Activated T-cell treated with anti-CD3 and anti-CD28 coated beads for 24 hours (primary cell): ENCODE measurements at regions not wholly inside any gene's neighbourhood (a gene's known extent, or its start where the extent isn't known, plus 50 kb on each side); places are given as distances from the start of the nearest gene placed in this dataset.

ENCODE experiments used
- DNase-seq: peaks from one replicate; pipeline ENCODE4 v3.0.0-alpha.2; 2020; ENCODE audit warnings: low read depth

DNA sequence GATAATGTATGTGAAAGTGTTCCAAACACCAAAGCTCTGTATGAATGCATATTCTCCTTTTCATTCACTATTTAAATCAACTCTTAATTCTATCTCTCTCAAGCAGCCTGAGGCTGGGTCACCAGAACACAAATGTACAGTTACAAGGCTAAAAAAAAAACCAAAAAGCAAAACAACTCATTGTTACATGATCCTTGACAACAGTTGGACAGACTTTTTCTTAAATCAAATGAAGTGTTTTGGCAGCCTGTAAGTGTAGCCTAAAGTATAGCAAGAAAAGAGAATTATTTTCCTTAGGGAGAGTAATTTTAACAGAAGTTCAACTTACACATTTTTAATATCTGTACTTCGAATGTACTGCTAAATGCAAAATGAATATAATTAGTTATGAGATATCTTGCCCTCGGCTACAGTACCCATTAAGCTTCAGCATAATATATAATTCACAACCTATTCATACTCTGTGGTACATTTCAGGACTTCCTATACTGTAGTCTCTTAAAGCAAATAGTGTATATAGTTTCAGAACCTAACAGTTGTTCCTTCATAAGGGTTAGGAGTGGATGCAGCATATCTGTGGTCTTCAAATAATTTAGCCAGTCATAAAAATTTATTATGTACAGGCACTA is 214.0 kb upstream of the BTG1 start:
- DNase-seq, result no peak

DNA sequence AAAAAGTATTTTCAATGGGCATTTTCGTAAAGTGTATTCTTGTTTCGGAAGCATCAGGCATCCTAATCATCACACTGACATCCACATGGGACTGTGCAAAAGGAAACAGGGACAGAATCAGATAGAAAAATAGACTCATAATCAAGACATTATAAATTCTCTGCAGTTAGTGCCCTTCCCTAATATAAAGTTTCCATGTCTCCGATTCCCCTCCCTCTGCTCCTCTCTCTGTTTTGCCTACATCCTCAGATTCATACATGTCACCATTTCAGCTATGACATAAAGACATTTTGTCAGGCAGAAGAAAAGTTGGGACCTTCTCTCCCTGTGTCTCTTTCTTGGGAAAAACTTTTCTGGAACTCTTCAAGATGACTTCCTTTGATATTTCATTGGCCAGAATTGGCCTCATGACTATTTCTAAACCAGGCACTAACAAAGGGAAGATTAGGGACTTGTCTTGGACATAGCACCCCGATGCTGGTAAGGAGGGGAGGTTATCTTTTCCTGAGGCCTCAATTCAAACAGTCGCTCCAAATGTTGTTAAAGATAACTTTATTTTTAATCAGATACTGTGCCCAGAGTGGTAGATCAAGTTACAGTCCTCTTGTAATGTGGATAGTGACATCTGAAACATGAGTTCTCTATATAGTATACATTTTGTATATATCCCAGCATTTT is 212.1 kb upstream of the BTG1 start:
- DNase-seq, result no peak

DNA sequence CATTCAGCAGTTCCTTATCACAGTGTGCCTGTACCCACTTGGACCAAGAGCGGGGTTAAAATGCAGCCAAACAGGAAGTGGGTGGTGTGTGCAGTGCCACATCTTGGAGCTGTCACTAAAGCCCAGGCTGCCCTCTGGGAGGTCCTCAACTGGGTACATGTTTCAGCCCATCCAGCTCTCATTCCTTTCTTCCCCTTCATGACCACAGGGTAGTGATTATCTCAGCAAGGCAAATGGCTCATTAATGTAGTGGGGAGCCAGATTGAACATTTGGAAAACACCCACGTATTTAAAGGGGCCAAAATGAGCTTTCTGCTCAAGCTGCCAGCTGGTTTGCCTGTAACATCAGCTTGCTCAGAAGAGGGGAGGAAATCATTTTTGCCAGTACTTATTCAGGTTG is 210.8 kb upstream of the BTG1 start:
- DNase-seq, result no peak

DNA sequence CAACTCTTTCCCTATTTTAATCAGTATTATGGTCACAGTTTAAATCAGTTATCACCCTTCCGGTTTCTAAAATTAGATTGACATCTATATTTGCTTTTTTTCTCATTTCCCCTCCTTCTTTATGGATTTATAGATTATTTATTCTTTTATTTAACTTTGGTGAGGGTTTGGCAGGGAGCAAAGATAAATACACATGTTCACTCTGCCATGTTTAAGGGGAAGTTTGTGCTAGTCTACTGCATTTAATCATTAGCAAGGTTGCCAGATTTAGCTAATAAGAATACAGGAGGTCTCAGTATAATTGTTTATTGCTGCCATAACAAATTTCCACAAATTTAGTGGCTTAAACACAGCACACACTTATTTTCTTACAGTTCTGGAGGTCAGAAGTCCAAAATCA is 204.0 kb upstream of the BTG1 start:
- DNase-seq, result no peak

DNA sequence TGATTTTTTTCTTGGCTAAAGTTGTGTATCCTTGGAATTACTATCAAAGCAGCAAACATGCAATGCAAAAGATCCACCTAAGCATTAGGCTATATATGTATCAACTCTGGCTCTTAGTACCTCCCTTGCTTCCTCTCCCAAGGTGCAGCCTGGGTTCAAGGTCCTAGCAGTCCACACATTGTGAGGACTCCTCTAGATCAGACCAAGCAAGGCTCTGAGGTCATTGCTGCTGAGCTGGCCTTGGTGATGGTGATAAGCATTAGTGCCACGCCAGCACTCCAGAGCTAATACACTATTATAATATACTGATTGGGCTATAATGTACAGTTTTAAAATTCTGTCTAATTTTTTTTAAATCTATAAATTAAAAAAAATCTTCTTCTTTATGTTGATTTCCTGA is 196.9 kb upstream of the BTG1 start:
- no peak for DNase-seq

DNA sequence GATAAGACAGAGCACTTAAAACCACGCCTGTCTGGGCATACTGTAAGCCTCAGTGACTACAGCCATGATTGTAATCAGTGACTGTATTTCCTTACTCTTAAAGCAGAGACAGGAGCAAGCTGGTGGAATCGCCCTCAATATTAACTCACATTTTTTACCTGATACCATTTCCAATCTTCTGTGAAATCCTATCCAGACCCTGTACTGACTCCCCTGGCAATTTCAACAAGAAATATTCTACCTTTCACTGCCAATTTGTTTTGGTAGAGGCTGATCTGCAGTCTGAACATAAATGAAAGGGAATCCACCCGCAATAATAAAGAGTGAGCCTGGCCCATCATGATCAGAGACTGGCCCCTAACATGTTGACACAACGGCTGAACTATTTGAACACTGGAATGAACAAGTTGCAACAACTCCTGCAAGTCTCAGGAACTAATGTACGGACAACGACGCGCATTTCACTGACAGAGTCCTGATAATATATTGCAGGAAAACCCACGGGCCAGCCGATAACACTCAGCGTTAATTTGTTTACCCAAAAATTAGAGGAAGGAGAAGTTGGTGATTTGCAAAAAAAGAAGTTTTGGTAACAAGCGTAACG is 195.5 kb upstream of the BTG1 start:
- no peak for DNase-seq

DNA sequence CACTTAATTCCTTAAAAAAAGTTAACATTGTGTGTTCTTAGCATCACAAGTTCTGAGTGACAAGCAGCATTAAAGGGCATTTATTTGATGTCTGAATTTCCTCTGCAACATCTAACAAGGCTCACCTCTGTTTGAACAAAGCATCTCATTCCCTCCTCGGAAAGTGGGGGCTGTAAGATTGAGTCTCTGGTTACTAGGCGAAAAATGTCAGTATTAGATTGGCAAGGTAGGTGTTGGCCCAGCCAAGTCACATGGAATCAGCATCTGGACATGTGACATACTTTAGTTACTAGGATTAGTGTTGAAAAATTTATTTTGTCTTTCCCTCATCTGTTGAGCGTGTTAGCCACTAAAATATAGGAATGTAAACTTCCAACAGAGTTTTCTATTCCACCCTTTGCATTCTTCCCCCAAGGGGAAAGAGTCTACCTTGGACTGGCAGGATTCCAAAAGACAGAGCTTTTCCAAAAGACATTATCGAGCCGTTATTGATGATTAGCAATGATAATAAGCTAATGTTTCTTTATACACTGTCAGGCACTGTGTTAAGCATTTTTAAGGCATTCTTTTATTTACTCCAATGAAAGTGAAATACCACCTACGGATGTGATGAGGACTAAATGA is 194.9 kb upstream of the BTG1 start:
- DNase-seq, result no peak

DNA sequence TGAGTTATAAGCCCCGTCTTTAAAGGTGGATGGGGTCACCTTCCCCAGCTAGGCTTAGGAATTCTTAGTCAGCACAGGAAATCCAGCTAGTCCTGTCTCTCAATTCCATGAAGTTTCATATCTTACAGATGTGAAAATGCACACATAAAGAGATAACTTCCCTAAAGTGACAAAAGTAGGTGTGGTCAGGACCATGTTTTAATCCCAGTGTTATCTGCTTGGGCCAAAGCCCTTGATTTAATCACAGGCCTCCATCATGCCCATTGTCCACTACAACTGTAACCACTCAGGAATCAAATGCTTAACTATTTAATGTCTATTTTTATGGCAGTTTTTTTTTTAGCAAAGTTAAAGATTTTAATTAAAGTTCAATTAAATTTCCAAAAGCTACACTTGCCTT is 194.4 kb upstream of the BTG1 start:
- no peak for DNase-seq

DNA sequence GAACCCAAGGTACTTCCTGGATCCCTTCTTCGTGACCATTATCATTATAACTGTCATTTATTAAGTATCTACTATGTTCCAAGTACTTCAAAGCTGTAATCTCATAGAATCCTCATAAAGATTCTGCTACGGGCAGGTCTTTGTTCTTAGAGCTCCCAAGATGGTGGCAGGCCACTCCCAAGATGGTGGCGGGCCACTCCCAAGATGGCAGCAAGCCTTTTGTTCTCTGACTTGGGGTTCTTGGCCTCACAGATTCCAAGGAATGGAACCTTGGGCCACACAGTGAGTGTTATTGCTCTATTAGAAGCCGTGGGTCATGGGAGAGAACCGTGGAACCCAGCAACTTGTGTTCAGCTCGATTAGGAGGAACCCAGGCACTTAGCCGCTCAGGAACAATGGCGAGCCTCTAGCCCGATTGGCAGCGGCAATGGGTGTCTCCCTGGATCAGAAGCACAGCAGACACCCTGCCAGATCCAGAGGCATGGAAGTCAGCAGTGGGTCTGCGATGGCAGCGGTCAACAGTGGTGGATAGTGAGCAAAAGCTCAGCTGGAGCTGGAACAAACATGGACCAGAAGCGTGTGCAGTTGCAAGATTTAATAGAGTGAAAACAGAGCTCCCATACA is 193.7 kb upstream of the BTG1 start:
- no peak for DNase-seq

DNA sequence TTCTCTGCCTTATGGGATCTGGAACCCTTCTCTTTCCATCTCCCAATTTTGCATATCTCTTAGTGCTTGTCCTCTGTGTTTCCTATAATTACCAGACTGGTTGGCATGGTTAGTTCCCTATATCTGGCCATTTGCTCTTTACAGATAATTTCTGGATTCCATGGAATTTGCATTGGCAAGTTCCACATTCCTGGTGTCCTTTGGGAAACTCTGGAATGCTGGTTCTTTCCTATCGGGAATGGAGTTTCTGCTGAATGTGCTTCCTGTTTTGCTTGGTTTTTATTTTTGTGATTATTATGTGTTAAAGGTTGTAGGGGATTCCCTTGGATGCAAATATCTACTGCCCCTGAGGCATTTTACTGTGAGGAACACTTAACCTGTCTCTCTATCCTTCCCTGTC is 193.0 kb upstream of the BTG1 start:
- DNase-seq, result no peak

DNA sequence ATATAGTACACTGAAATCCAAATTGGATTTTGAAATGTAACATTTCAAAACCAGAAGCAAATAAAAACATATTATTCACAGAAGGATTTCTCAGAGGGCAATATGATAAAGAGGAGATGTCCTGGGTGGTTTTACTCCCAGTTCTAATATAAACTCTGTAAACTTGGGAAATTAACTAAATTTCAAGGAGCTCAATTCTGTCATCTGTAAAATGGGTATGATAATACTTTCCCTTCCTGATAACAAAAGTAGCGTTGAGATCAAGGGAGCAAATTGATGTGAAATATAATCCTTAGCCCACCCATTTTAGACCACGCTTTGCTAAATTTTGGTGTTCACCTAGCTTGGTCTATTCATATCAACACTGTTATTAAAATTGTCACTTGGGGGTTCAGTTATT is 192.5 kb upstream of the BTG1 start:
- no peak for DNase-seq

DNA sequence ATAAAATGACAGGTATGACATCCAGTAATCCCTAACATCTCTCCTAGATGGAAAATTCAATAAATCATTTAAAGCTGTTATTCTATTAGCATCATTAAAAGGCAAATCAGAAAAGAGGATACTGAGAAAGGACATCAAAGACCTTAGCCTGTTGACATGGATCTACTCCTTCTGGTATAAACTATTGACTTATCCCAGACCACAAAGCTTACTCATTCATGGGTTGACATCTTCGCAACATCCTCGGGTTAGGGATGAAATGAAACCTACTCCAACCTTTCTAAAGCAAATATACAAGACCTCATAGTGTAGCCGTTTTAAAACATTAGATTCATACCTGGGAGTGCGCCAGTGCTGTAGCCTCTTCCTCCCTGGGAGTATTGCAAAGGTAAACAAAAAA is 191.5 kb upstream of the BTG1 start:
- no peak for DNase-seq

DNA sequence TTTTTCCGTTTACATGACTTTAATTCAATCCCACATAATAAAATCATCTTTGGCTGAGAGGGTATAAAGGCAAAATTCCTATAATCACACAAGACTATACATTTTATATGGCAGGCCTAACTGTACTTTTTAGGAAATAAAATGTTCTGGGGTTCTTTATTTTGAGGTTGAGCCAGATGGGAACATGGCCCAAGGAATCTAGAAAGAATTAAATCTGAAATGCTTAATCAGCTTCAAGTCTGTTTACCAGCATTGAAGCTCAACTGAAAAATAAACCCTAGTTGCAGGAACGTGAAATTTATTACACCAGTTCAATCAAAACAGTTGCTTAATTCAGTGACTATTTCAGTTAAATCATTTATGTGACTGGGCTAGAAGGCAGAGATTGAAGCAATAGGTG is 191.0 kb upstream of the BTG1 start:
- no peak for DNase-seq

DNA sequence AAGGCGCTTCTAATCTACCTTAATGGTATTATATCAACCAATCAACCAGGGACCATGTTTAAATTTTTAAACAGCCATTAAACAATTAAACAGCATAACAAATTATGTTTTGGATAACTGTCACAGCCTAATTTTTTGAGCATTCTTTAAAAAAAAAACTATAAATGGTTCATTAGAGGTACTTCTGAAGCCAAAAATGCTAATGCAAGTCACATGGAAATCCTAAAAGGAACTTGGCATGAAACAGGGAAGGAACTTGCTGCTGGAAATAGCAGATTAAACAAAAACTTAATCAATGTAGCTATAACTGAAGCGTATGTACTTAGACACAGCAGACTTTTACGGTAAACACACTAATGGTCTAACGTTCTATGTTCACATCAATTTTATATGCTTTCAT is 190.2 kb upstream of the BTG1 start:
- DNase-seq, result no peak

DNA sequence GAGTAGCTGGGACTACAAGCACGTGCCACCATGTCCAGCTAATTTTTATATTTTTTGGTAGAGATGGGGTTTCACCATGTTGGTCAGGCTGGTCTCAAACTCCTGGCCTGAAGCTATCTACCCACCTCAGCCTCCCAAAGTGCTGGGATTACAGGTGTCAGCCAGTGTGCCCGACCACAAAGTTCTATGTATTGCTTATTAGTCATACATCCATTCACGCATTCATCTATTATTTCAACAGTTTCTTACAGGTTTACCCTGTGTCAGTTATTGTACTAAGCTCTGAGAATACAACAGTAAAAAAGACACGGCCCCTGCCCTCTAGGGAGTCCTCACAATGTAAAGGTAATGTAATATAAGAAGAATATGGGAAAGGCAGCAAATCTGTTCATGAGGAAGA is 188.9 kb upstream of the BTG1 start:
- no peak for DNase-seq

DNA sequence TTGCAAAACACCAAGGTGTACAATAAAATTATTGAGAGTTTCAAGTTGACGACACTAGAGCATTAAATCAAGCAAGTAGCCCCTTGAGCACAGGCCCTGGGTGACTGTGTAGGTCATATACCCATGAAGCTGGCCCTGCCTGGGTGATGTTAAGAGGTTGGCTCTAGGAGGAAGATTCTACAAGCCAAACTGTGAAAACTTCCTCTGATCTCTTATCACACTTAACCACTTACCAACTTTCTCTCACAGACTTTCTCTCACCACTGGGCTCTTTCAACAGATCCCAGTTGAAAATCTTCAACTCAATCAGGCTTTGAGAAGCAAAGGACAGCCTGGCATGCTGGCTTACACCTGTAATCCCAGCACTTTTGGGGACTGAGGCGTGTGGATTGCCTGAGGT is 186.9 kb upstream of the BTG1 start:
- DNase-seq, result no peak

DNA sequence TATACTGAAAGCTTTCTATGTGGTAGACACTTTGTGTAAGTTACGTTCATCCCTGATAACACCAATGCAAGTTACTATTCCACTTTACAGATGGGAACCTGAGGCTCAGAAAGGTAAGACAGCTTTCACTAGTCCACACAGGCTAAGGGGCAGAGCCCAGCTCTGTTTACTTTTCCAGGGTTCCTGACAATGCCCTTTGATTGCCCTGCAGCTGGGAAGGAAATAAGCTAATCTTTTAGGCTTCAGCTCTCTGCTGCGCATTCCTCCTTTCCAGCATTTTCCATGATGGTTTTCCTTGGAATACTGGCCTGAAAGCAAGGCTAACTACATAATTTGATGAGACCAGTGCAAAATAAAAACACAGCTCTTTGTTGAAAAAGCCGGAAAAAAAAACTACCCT is 185.7 kb upstream of the BTG1 start:
- DNase-seq, result no peak

DNA sequence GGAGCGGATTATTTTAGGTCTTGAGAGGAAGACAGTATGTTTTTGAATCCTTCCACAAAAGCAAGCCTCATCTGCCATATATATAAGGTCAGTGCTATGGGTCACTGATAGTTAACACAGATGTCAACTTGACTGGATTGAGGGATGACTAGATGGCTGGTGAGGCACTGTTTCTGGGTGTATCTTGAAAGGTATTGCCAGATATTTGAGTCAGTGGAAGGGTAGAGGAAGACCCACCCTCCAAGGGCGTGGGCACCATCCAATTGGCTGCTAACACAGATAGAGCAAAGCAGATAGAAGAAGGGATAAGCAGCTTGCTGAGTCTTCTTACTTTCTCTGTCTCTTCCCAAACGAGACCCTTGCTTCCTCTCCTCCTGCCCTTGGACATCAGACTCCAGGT is 185.0 kb upstream of the BTG1 start:
- no peak for DNase-seq

DNA sequence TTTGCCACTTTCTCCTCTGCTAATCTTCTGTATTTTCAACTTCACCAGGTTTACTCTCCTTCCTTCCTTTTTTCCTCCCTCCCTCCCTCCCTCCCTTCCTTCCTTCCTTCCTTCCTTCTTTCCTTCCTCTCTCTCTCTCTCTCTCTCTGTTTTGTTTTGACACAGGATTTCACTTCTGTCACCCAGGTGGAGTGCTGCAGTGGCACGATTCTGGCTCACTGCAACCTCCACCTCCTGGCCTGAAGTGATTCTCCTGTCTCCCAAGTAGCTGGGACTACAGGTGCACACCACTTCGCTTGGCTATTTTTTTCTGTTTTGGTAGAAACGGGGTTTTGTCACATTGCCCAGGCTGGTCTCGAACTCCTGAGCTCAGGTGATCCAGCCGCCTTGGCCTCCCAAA is 181.2 kb upstream of the BTG1 start:
- DNase-seq, result no peak

DNA sequence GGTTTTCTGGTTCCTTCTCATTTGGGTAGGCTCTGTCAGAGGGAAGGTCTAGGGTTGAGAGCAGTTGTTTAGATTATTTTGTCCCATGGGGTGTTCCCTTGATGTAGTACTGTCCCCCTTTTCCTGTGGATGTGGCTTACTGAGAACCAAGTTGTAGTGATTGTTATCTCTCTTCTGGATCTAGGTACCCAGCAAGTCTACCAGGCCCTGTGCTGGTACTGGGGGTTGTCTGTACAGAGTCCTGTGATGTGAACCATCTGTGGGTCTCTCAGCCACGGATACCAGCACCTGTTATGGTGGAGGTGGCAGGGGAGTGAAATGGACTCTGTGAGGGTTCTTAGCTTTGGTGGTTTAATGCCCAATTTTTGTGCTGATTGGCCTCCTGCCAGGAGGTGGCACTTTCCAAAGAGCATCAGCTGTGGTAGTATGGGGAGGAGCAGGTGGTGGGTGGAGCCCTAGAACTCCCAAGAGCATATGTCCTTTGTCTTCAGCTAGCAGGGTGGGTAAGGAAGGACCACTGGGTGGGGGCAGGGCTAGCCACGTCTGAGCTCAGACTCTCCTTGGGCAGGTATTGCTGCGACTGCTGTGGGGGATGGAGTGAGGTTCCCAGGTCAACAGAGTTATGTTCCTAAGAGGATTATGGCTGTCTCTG is 179.3 kb upstream of the BTG1 start:
- no peak for DNase-seq

DNA sequence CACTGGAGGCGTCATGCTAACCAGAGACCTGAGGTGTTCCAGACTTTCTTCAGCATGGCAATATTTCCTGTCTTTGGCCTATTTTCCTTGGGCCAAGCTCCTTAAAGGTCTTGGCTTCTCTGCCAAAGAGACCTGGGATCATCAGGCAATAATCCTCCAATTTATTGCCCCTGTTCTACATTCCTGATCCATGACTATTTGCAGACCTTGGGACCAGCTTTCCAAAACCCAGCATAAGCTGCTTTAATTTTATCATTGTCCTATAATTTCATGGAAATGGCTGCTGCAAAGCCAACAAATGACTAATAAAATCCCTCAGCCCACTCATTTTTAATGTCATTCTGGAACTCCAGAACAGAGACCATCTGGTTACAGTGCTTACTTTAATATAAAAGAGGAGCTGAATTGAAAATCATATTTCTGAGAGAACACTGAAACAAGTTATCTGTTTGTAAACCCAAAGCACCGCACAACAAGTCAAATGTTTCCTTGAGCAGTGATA is 166.9 kb upstream of the BTG1 start:
- DNase-seq, result no peak

DNA sequence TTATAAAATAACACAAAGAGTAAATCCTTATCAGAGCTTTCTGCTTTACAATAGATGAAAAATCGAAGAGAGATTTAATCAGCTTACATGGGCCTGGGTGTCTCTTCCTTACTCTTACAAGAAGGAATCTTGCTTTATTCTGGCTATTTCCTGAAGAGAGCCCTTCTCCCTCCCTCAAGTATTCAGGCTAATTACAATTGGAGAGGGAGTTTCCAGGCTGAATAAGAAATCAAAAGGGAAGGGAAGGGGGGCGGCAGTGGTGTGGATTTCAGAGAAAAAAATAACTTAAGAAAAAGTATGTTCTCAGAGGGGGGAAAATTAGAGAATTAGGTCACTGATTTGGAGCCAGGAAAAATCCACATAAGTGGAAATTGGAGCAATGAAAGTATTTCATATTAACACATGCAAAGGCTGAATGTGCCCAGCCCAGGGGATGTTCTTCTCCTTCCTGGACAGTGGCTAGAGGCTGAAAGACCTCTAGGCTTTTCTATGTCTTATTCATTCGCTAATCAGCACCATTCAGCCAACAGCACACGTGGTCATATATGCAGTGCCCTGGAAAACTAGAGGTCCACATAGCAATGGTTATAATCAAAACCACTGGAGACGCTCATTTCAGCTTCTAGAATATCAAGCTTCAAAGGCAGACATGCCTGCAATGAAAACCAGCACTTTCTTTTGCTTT is 158.9 kb upstream of the BTG1 start:
- DNase-seq, result no peak
